ENCODE measurements at regions not wholly inside any gene's neighbourhood (a gene's known extent, or its start where the extent isn't known, plus 50 kb on each side); places are given as distances from the start of the nearest gene placed in this dataset.

DNA sequence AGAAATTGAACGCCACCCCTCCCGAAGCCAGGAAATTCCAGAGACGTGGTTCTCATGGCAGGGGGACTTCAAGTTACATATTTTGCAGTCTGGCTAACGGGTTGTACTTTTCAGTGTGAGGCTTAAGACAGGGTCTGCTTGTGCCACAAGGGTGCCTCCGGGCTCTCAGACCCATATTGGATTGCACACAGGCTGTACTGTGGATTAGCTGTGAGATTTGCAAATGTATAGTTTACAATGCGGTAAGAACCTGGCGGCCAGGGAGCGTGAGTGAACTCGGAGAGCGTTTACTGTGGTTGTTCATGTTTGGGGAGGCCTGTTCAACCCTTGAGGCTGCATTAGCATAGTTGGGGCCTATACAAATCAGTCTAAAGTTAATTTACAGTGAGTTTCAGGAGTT, 143.9 kb upstream of the SIX2 start:
- Histone ChIP-seq H3K36me3 (no peaks in the 10 kb centered on the region), H3K4me1 (no peaks in the 10 kb centered on the region), H3K9me3 (peaks cover 0 to 13% (median 7%) of the 10 kb centered on the region in 3 donors), H3K27me3 (peaks cover 0 to 12% (median 0%) of the 10 kb centered on the region in 4 donors), H3K4me3 (no peak overlapping the region), H3K27ac (no peak overlapping the region)
- intact Hi-C loops (cut with DNase I) = no loop called here
- 84 to 89% methylated on average over 7 to 10 of the region's 10 CpGs for WGBS, 2 donors
- TF ChIP-seq, protein P1, sequence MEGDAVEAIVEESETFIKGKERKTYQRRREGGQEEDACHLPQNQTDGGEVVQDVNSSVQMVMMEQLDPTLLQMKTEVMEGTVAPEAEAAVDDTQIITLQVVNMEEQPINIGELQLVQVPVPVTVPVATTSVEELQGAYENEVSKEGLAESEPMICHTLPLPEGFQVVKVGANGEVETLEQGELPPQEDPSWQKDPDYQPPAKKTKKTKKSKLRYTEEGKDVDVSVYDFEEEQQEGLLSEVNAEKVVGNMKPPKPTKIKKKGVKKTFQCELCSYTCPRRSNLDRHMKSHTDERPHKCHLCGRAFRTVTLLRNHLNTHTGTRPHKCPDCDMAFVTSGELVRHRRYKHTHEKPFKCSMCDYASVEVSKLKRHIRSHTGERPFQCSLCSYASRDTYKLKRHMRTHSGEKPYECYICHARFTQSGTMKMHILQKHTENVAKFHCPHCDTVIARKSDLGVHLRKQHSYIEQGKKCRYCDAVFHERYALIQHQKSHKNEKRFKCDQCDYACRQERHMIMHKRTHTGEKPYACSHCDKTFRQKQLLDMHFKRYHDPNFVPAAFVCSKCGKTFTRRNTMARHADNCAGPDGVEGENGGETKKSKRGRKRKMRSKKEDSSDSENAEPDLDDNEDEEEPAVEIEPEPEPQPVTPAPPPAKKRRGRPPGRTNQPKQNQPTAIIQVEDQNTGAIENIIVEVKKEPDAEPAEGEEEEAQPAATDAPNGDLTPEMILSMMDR (IDR thresholded peaks at IDR 0.05) = no peak
- no peak for TF ChIP-seq POLR2A (IDR thresholded peaks at IDR 0.05)
- no peak for DNase-seq

DNA sequence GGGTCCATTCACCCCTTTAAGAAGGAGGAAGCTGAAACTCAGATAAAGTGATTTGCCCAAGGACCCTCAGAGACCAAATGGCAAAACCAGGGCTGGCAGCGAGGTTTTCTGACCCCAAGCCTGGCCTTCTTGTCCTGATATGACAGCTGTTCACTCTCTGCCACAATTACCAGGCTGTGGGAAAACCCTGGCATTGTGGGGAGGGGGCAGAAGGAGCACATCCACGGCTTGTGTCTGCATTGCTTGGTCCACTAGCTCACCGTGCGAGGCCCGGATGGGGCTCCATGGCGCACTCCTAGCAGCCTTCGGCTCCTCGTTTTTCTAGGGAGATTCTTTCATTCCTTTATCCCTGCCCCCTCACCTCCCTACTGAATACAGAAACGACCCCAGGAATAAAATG, 143.4 kb upstream of the SIX2 start:
- peaks cover 0 to 10% (median 0%) of the 10 kb centered on the region in 4 donors for H3K27me3 ChIP-seq
- no peak overlapping the region for H3K27ac ChIP-seq
- intact Hi-C loops (cut with DNase I) = no loop called here
- H3K4me3 ChIP-seq = no peak overlapping the region
- no peak for DNase-seq
- no peaks in the 10 kb centered on the region for H3K36me3 ChIP-seq
- no peaks in the 10 kb centered on the region for H3K4me1 ChIP-seq
- TF ChIP-seq POLR2A (IDR thresholded peaks at IDR 0.05) = no peak
- TF ChIP-seq, protein P1 (IDR thresholded peaks at IDR 0.05) = no peak
- WGBS, 2 donors = 39 to 81% methylated on average over 2 to 9 of the region's 9 CpGs
- H3K9me3 ChIP-seq = peaks cover 0 to 13% (median 7%) of the 10 kb centered on the region in 3 donors

DNA sequence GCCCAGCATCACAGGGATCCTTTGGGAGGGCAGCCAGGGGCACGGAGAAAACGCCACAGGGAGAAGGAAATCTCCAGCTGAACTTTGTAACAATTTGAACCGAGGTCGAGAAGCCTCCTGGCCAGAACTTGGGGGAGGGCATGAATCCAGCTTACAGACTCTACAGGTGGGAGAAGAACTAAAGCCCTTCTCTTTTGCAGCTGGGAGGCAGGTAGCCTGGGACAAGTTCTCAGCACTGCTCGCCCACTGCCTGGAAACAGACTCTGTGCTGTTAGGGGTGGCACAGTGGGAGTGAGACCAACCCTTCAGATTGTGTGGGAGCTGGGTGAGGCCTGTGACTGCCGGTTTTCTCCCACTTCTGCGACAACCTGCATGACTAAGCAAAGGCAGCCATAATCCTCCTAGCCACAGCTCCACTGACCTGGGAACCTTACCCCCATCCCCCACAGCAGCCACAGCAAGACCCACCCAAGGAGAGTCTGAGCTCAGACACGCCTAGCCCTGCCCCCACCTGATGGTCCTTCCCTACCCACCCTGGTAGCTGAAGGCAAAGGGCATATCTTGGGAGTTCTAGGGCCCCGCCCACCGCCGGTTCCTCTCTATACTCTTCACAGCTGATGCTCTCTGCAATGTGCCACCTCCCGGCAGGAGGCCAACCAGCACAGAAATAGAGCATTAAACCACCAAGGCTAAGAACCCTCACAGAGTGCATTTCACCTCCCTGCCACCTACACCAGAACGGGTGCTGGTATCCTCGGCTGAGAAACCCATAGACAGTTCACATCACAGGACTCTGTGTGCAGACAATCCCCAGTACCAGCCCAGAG, 136.0 kb upstream of the SIX2 start:
- intact Hi-C loops (cut with DNase I) = no loop called here
- Histone ChIP-seq H3K36me3 (no peaks in the 10 kb centered on the region), H3K27me3 (peaks cover 0 to 57% (median 0%) of the 10 kb centered on the region in 4 donors), H3K9me3 (peaks cover 0 to 3% (median 0%) of the 10 kb centered on the region in 3 donors), H3K4me3 (no peak overlapping the region), H3K4me1 (no peaks in the 10 kb centered on the region), H3K27ac (no peak overlapping the region)
- TF ChIP-seq, protein P1 (IDR thresholded peaks at IDR 0.05) = no peak
- TF ChIP-seq POLR2A (IDR thresholded peaks at IDR 0.05) = no peak
- WGBS, 2 donors = 48 to 75% methylated on average over 5 to 9 of the region's 14 CpGs
- no peak for DNase-seq

DNA sequence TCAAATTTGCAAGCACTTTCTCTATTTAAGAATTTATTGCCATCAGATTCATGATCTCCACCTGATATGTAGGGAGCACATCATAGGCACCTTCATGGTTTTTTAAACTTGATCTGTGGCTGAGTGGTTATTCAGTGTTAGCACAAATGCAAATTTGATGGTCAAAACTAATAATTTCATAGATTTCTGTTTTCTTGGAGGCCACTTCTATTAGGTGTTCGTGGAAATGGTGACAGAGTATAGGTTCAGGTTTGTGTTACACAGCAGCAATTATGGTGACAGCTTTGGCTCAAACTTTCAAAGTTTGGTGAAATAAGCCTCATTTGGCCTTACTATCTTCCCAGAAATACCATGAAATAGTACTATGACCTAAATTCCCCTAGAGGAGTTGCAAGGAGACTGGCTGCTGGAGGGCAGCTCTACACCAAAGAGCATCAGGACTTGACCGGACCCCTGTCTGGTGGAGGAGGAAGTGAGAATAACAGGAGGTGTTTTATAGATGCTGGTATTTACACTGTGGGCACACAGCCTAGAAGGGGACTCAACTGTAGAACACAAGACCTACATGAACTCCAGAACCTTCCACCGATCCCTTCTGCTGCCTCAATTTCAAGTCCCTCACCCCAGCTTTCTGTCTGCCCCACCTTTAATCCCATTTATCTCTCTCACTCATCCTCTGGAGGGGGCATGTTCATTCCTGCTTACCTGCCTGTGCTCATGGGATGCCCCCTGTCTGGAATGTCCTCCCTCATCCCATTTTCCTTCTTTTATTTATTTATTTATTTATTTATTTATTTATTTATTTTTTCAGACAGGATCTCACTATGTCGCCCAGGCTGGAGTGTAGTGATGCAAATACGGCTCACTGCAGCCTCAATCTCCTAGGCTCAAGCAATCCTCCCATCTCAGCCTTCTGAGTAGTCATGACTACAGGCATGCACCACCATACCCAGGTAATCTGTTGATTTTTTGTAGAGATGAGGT, 132.9 kb upstream of the SIX2 start:
- Histone ChIP-seq H3K27me3 (peaks cover 0 to 57% (median 0%) of the 10 kb centered on the region in 4 donors), H3K36me3 (no peaks in the 10 kb centered on the region), H3K4me3 (no peak overlapping the region), H3K4me1 (no peaks in the 10 kb centered on the region), H3K9me3 (no peaks in the 10 kb centered on the region), H3K27ac (no peak overlapping the region)
- intact Hi-C loops (cut with DNase I) = no loop called here
- TF ChIP-seq, protein P1 (IDR thresholded peaks at IDR 0.05) = no peak
- no peak for TF ChIP-seq POLR2A (IDR thresholded peaks at IDR 0.05)
- no peak for DNase-seq
- 87 to 93% methylated on average over 5 of the region's 5 CpGs for WGBS, 2 donors

Data from esophagus squamous epithelium (tissue), 5 donors.